K562 (cell line): ENCODE measurements at regions not wholly inside any gene's neighbourhood (a gene's known extent, or its start where the extent isn't known, plus 50 kb on each side); places are given as distances from the start of the nearest gene placed in this dataset.

ENCODE experiments used
- ATAC-seq: fragments of 200-7000 bp; cut with Tn5 transposase; 3 replicates; pipeline ENCODE4 v1.9.1; 2020; ENCODE audit warnings: moderate library complexity
- BruUV-seq: library from RNA; stranded (reverse); fragments of 400-500 nt; replicated peaks from 2 replicates; lab custom pipeline; 2021; lab: Mats Ljungman, UMichigan
- CTCF ChIA-PET: fragments of 300-600 bp; formaldehyde crosslinking; extraction: SDS; loops from one replicate; lab custom pipeline; 2021; ENCODE audit warnings: low intra/inter-chr PET ratio; lab: Yijun Ruan, JAX
- POLR2A ChIA-PET: fragments of 300-600, 350-650 bp; sonication (Branson Sonifier 250); formaldehyde crosslinking; extraction: SDS; loops from one replicate; lab custom pipeline; 2021; ENCODE audit warnings: antibody characterized with exemption, inconsistent platforms; lab: Yijun Ruan, JAX
- DNase-seq, 4 experiments: peaks; one replicate each; pipeline versions ENCODE4 v3.0.0 to v3.0.0-alpha.2; 2011 to 2018; ENCODE audit warnings: low spot score in 3 of 4, mixed read lengths in 3 of 4; ENCODE audit errors: extremely low read depth in 1 of 4
- FAIRE-seq: peaks from 2 replicates; lab custom pipeline; 2011; peaks lifted over from hg19 to GRCh38; lab: Jason Lieb, UNC
- H2AFZ ChIP-seq: 2 replicates; pipeline ENCODE4 v1.6.0; 2011; ENCODE audit warnings: low read depth, low read length, control low read depth, inconsistent platforms
- H3K27ac ChIP-seq: fragments of 200-600 bp; 3 replicates; pipeline ENCODE4 v1.8.0; 2011; ENCODE audit warnings: low read depth, mild to moderate bottlenecking, control low read depth, inconsistent platforms, low read length, moderate library complexity, mixed read lengths; ENCODE audit errors: extremely low read depth
- H3K27me3 ChIP-seq, 2 experiments: fragments of 300-600 bp in 1 of 2; 2 replicates in 1 of 2; 3 replicates in 1 of 2; pipeline versions ENCODE4 v1.6.0 to v1.8.0; 2011; ENCODE audit warnings: inconsistent platforms in 2 of 2, low read length in 2 of 2, mild to moderate bottlenecking in 1 of 2, mixed read lengths in 1 of 2, moderate library complexity in 1 of 2; ENCODE audit not compliant: control insufficient read depth in 2 of 2, insufficient read depth in 2 of 2
- H3K36me3 ChIP-seq: fragments of 300-600 bp; 3 replicates; pipeline ENCODE4 v1.8.0; 2011; ENCODE audit warnings: mild to moderate bottlenecking, low read length, inconsistent platforms; ENCODE audit not compliant: control insufficient read depth, insufficient read depth
- H3K4me1 ChIP-seq, 2 experiments: fragments of 200-600 bp in 1 of 2; replicated peaks in 1 of 2; 2 replicates in 1 of 2; 3 replicates in 1 of 2; pipeline versions ENCODE4 v1.5.1 to v1.8.0; 2011; ENCODE audit warnings: inconsistent platforms in 2 of 2, low read length in 2 of 2, mild to moderate bottlenecking in 1 of 2, mixed read lengths in 1 of 2, moderate library complexity in 1 of 2; ENCODE audit not compliant: control insufficient read depth in 2 of 2, insufficient read depth in 2 of 2
- H3K4me2 ChIP-seq: 2 replicates; pipeline ENCODE4 v1.6.1; 2011; ENCODE audit warnings: low read length, control low read depth, inconsistent platforms, mixed read lengths; ENCODE audit not compliant: insufficient read depth
- H3K4me3 ChIP-seq: fragments of 200-600 bp; sonication (generic), shearing (Covaris generic); 2 replicates; pipeline ENCODE4 v1.5.1; 2016; ENCODE audit warnings: control low read depth, inconsistent platforms
- H3K79me2 ChIP-seq: fragments of 200-600 bp; 3 replicates; pipeline ENCODE4 v1.8.0; 2011; ENCODE audit warnings: low read length, inconsistent platforms; ENCODE audit not compliant: control insufficient read depth, insufficient read depth
- H3K9ac ChIP-seq, 2 experiments: 2 replicates each; pipeline versions ENCODE4 v1.6.0 to v1.6.1; 2011; ENCODE audit warnings: low read depth in 2 of 2, low read length in 2 of 2, control low read depth in 1 of 2, inconsistent platforms in 1 of 2, mild to moderate bottlenecking in 1 of 2, mixed read lengths in 1 of 2; ENCODE audit not compliant: insufficient read depth in 1 of 2
- H3K9me1 ChIP-seq: one replicate; pipeline ENCODE4 v1.6.0; 2011; ENCODE audit warnings: inconsistent platforms, mild to moderate bottlenecking, low read length, moderate library complexity; ENCODE audit not compliant: control insufficient read depth, insufficient read depth
- H3K9me3 ChIP-seq: replicated peaks from 2 replicates; pipeline ENCODE4 v1.5.1; 2011; ENCODE audit warnings: low read depth, low read length, inconsistent platforms; ENCODE audit not compliant: control insufficient read depth, insufficient read depth
- H4K20me1 ChIP-seq: replicated peaks from 2 replicates; pipeline ENCODE4 v1.6.1; 2011; ENCODE audit warnings: low read length, inconsistent platforms, mixed read lengths; ENCODE audit not compliant: control insufficient read depth, insufficient read depth
- KLF1 ChIP-seq: fragments of 450-650 bp; IDR thresholded peaks from 2 replicates; pipeline ENCODE4 v1.6.1; 2016; ENCODE audit warnings: missing genetic modification characterization, missing compliant biosample characterization
- RBM14 ChIP-seq: fragments of 200-400 bp; formaldehyde crosslinking; IDR thresholded peaks from 2 replicates; pipeline ENCODE4 v1.6.1; 2018; ENCODE audit warnings: low read depth, mild to moderate bottlenecking, low read length, moderate library complexity, borderline replicate concordance; ENCODE audit not compliant: insufficient read depth
- ZFPM2 ChIP-seq: fragments of 250-450 bp; sonication (Bioruptor Pico); IDR thresholded peaks from 2 replicates; pipeline ENCODE4 v1.5.1; 2022; ENCODE audit warnings: mild to moderate bottlenecking
- ZNF133 ChIP-seq: fragments of 250-450 bp; sonication (Bioruptor Pico); IDR thresholded peaks from 2 replicates; pipeline ENCODE4 v1.4.0; 2020; ENCODE audit warnings: mild to moderate bottlenecking
- WGBS: fragments of 100-300 bp; shearing (Covaris generic); methylation state at CpG from one replicate; pipeline ENCODE4 v1.1.6; 2016; ENCODE audit warnings: low coverage, mixed read lengths; ENCODE audit not compliant: insufficient coverage; ENCODE audit errors: missing lambda C conversion rate; 5-methylcytosine and 5-hydroxymethylcytosine counted together
- in situ Hi-C: fragments of 300-500 bp; cut with MboI; formaldehyde crosslinking; loops from 4 replicates; pipeline ENCODE4 v1.15.0; 2018; ENCODE audit warnings: inconsistent platforms, mixed read lengths
- intact Hi-C: fragments of 100-400 bp; cut with micrococcal nuclease; formaldehyde crosslinking; loops from 2 replicates; pipeline ENCODE4 v1.14.2; 2022
- TF ChIP-seq, protein P1 (sequence below): fragments of 450-650 bp; IDR thresholded peaks from 2 replicates; pipeline ENCODE4 v1.6.1; 2016; ENCODE audit warnings: mild to moderate bottlenecking
- TF ChIP-seq, protein P2 (sequence below): fragments of 450-650 bp; formaldehyde crosslinking; IDR thresholded peaks from 2 replicates; pipeline ENCODE4 v1.4.0; 2020; ENCODE audit warnings: mild to moderate bottlenecking, moderate library complexity

DNA sequence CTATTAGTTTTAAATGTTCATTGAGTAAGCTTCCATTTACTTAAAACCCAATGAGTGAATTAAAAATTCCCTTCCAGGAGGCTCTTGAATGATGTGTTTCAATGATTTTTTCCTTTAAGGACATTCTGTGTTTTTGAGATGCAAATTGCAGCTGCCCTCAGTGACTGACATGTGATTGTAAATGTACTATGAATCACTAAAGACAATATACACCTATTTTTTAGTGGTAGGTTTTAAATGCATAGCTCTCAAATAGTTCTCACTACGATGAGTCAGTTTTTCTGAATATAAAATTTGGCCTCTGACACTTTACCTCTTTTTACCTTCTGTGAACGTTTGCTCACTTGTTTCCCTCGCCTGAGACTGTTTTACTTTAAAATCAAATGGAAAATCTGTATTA is 204.7 kb downstream of the BARHL2 start:
- Histone ChIP-seq H3K9me3 (no peaks in the 10 kb centered on the region), H3K9me1 (no peaks in the 10 kb centered on the region), H3K79me2 (no peaks in the 10 kb centered on the region), H3K4me3 (no peak overlapping the region), H3K9ac (no peak overlapping the region), H3K27me3 (no peaks in the 10 kb centered on the region)
- in situ Hi-C loops: no loop called here
- ATAC-seq: no peak
- no peak for DNase-seq
- no peak for FAIRE-seq
- TF ChIP-seq ZFPM2 (CRISPR knock-in tag): no peak
- TF ChIP-seq, protein P1, sequence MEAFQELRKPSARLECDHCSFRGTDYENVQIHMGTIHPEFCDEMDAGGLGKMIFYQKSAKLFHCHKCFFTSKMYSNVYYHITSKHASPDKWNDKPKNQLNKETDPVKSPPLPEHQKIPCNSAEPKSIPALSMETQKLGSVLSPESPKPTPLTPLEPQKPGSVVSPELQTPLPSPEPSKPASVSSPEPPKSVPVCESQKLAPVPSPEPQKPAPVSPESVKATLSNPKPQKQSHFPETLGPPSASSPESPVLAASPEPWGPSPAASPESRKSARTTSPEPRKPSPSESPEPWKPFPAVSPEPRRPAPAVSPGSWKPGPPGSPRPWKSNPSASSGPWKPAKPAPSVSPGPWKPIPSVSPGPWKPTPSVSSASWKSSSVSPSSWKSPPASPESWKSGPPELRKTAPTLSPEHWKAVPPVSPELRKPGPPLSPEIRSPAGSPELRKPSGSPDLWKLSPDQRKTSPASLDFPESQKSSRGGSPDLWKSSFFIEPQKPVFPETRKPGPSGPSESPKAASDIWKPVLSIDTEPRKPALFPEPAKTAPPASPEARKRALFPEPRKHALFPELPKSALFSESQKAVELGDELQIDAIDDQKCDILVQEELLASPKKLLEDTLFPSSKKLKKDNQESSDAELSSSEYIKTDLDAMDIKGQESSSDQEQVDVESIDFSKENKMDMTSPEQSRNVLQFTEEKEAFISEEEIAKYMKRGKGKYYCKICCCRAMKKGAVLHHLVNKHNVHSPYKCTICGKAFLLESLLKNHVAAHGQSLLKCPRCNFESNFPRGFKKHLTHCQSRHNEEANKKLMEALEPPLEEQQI: no peak
- no peak for TF ChIP-seq KLF1 (tag)
- TF ChIP-seq, all 486 proteins: peak for 0
- H3K4me1 ChIP-seq: no peaks in the 10 kb centered on the region
- no peak overlapping the region for H3K27ac ChIP-seq
- H3K4me2 ChIP-seq: no peak overlapping the region
- no peaks in the 10 kb centered on the region for H3K36me3 ChIP-seq
- CTCF ChIA-PET: no interaction called here
- no TSS peak for BruUV-seq
- no peaks in the 10 kb centered on the region for H4K20me1 ChIP-seq
- H2AFZ ChIP-seq: no peak overlapping the region
- intact Hi-C loops: no loop called here
- WGBS: 0% methylated on average over 3 of the region's 3 CpGs
- POLR2A ChIA-PET: no interaction called here

DNA sequence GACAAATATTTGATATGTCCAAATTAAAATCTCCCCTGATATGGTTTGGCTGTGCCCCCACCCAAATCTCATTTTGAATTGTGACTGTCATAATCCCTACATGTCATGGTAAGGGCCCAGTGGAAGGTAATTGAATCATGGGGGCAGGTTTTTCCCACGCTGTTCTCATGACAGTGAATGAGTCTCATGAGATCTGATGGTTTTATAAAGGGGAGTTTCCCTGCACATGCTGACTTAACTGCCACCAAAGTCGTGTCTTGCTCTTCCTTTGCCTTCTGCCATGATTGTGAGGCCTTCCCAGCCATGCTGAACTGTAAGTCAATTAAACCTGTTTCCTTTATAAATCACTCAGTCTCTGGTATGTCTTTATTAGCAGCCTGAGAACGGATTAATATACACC is 207.0 kb downstream of the BARHL2 start:
- Histone ChIP-seq H2AFZ (no peak overlapping the region), H3K9me3 (no peaks in the 10 kb centered on the region), H3K27ac (no peak overlapping the region), H3K27me3 (no peaks in the 10 kb centered on the region), H3K4me3 (no peak overlapping the region), H3K79me2 (no peaks in the 10 kb centered on the region), H3K36me3 (no peaks in the 10 kb centered on the region), H3K9ac (no peak overlapping the region), H3K4me1 (no peaks in the 10 kb centered on the region), H4K20me1 (no peaks in the 10 kb centered on the region), H3K9me1 (no peaks in the 10 kb centered on the region), H3K4me2 (no peak overlapping the region)
- in situ Hi-C loops: no loop called here
- ChIA-PET CTCF (no interaction called here), POLR2A (no interaction called here)
- 0% methylated on average over 3 of the region's 3 CpGs for WGBS
- ATAC-seq: no peak
- FAIRE-seq: no peak
- TF ChIP-seq ZNF133 (CRISPR knock-in tag) (no peak), RBM14 (no peak)
- TF ChIP-seq, protein P2, sequence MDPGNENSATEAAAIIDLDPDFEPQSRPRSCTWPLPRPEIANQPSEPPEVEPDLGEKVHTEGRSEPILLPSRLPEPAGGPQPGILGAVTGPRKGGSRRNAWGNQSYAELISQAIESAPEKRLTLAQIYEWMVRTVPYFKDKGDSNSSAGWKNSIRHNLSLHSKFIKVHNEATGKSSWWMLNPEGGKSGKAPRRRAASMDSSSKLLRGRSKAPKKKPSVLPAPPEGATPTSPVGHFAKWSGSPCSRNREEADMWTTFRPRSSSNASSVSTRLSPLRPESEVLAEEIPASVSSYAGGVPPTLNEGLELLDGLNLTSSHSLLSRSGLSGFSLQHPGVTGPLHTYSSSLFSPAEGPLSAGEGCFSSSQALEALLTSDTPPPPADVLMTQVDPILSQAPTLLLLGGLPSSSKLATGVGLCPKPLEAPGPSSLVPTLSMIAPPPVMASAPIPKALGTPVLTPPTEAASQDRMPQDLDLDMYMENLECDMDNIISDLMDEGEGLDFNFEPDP: no peak
- no peak for DNase-seq
- BruUV-seq: no TSS peak
- intact Hi-C loops: no loop called here
